K562 (cell line): ENCODE measurements at regions not wholly inside any gene's neighbourhood (a gene's known extent, or its start where the extent isn't known, plus 50 kb on each side); places are given as distances from the start of the nearest gene placed in this dataset.

Experiments used
- CAMTA2 ChIP-seq: fragments of 250-450 bp; sonication (Bioruptor Pico); conservative IDR thresholded peaks from 2 replicates; pipeline ENCODE4 v1.5.1; 2022
- CREB1 ChIP-seq, 2 experiments: sonication (generic) in 1 of 2; formaldehyde crosslinking in 1 of 2; IDR thresholded peaks; 2 replicates each; pipeline versions ENCODE4 v1.6.1 to v1.8.0; 2012 to 2022; ENCODE audit warnings: inconsistent platforms in 1 of 2, mild to moderate bottlenecking in 1 of 2, missing genetic modification reagents in 1 of 2, moderate library complexity in 1 of 2
- CTCF ChIP-seq, 3 experiments: IDR thresholded peaks in 2 of 3; conservative IDR thresholded peaks in 1 of 3; 2 replicates each; pipeline ENCODE4 v1.5.1; 2011 to 2012; ENCODE audit warnings: low read length in 3 of 3, mild to moderate bottlenecking in 3 of 3, control low read depth in 2 of 3, improper control_type of control experiment in 1 of 3, inconsistent platforms in 1 of 3, low read depth in 1 of 3, mixed read lengths in 1 of 3, moderate library complexity in 1 of 3; ENCODE audit not compliant: insufficient read depth in 2 of 3
- E2F5 ChIP-seq: sonication (generic); formaldehyde crosslinking; IDR thresholded peaks from 2 replicates; pipeline ENCODE4 v1.8.0; 2022; ENCODE audit warnings: mild to moderate bottlenecking, missing genetic modification reagents
- E2F6 ChIP-seq, 2 experiments: IDR thresholded peaks; 2 replicates each; pipeline ENCODE4 v1.6.1; 2011; ENCODE audit warnings: borderline replicate concordance in 1 of 2, control low read depth in 1 of 2, low read depth in 1 of 2, low read length in 1 of 2, mild to moderate bottlenecking in 1 of 2, mixed read lengths in 1 of 2, moderate library complexity in 1 of 2; ENCODE audit not compliant: insufficient read depth in 1 of 2, insufficient read length in 1 of 2, poor library complexity in 1 of 2, severe bottlenecking in 1 of 2; ENCODE audit errors: extremely low read depth in 1 of 2
- EP300 ChIP-seq: IDR thresholded peaks from 2 replicates; pipeline ENCODE4 v1.6.1; 2012; ENCODE audit warnings: low read length, improper control_type of control experiment
- GABPA ChIP-seq: fragments of 200-800 bp; sonication (Bioruptor generic); conservative IDR thresholded peaks from 2 replicates; pipeline ENCODE4 v1.6.1; 2016; ENCODE audit warnings: low read depth, missing genetic modification characterization, missing compliant biosample characterization
- MLX ChIP-seq, 2 experiments: fragments of 450-650 bp in 1 of 2; sonication (generic) in 1 of 2; formaldehyde crosslinking; conservative IDR thresholded peaks; 2 replicates each; pipeline versions ENCODE4 v1.4.0 to v1.8.1; 2020 to 2022; ENCODE audit warnings: mild to moderate bottlenecking in 1 of 2, missing genetic modification reagents in 1 of 2
- SMARCA4 ChIP-seq: fragments of 450-650 bp; IDR thresholded peaks from 2 replicates; pipeline ENCODE4 v1.6.1; 2016
- TCF7 ChIP-seq: sonication (generic); IDR thresholded peaks from 2 replicates; pipeline ENCODE4 v1.6.1; 2016; ENCODE audit warnings: antibody characterized with exemption, borderline replicate concordance
- USF1 ChIP-seq: sonication (generic); formaldehyde crosslinking; IDR thresholded peaks from 2 replicates; pipeline ENCODE4 v1.9.0; 2022; ENCODE audit warnings: mild to moderate bottlenecking, missing genetic modification reagents
- ZNF24 ChIP-seq: fragments of 450-650 bp; IDR thresholded peaks from 2 replicates; pipeline ENCODE4 v1.6.1; 2016
- ZNF324 ChIP-seq: fragments of 250-450 bp; sonication (Bioruptor Pico); IDR thresholded peaks from 2 replicates; pipeline ENCODE4 v1.4.0; 2020; ENCODE audit warnings: mild to moderate bottlenecking

GRCh38 chr9:74037274-74037673 is 459.9 kb upstream of the RORB start:
- TF ChIP-seq E2F6 (IDR thresholded peaks at IDR 0.05; ENCODE audit: borderline replicate concordance in 1 of 2, extremely low read depth in 1 of 2, insufficient read depth in 1 of 2, insufficient read length in 1 of 2, low read depth in 1 of 2, low read length in 1 of 2, poor library complexity in 1 of 2, severe bottlenecking in 1 of 2) (no peak), ZNF324 (CRISPR knock-in tag) (no peak), E2F5 (no peak), CTCF (IDR thresholded peaks at IDR 0.05 in 2 of 3, conservative IDR thresholded peaks at IDR 0.05 in 1 of 3; ENCODE audit: insufficient read depth in 2 of 3, low read depth in 1 of 3, low read length in 3 of 3) (no peak), GABPA (no peak), ZNF24 (no peak), USF1 (no peak), CAMTA2 (CRISPR knock-in tag) (no peak), EP300 (no peak), TCF7 (no peak), MLX (CRISPR knock-in tag; conservative IDR thresholded peaks at IDR 0.05) (no peak), SMARCA4 (no peak), CREB1 (IDR thresholded peaks at IDR 0.05) (no peak), CREB1 (CRISPR knock-in tag; IDR thresholded peaks at IDR 0.05) (no peak)
